ENCODE measurements at regions not wholly inside any gene's neighbourhood (a gene's known extent, or its start where the extent isn't known, plus 50 kb on each side); places are given as distances from the start of the nearest gene placed in this dataset.

- no peak for TF ChIP-seq GATA2 (IDR thresholded peaks at IDR 0.05; ENCODE audit: low read depth, low read length)
- TF ChIP-seq GATA3 (IDR thresholded peaks at IDR 0.05; ENCODE audit: low read depth, low read length), result no peak
Observed at GRCh38 chr20:11549172-11550103, 368.3 kb upstream of the BTBD3 start.

Data from SH-SY5Y (cell line).